OCI-LY7 (cell line): ENCODE measurements at regions not wholly inside any gene's neighbourhood (a gene's known extent, or its start where the extent isn't known, plus 50 kb on each side); places are given as distances from the start of the nearest gene placed in this dataset.

Source experiments
- BruUV-seq: library from RNA; stranded (reverse); fragments of 400-500 nt; replicated peaks from 2 replicates; lab custom pipeline; 2021; lab: Mats Ljungman, UMichigan
- CTCF ChIA-PET: fragments of 300-600 bp; sonication (Branson Sonifier 250); formaldehyde crosslinking; loops from one replicate; lab custom pipeline; 2022; ENCODE audit warnings: antibody characterized with exemption; ENCODE audit not compliant: unreplicated experiment; lab: Charles Lee
- POLR2A ChIA-PET: fragments of 300-600 bp; sonication (Branson Sonifier 250); formaldehyde crosslinking; loops from one replicate; lab custom pipeline; 2022; ENCODE audit warnings: antibody characterized with exemption; lab: Charles Lee
- DNase-seq: peaks from one replicate; pipeline ENCODE4 v3.0.0-alpha.2; 2015; ENCODE audit warnings: low spot score
- H2AFZ ChIP-seq: fragments of 200-600 bp; sonication (generic), shearing (Covaris generic); 2 replicates; pipeline ENCODE4 v1.6.1; 2014; ENCODE audit warnings: mild to moderate bottlenecking, antibody characterized with exemption, low read length, moderate library complexity
- H3K27ac ChIP-seq: fragments of 200-600 bp; sonication (generic); 2 replicates; pipeline ENCODE4 v1.5.1; 2014; ENCODE audit warnings: mixed run types, low read depth, mild to moderate bottlenecking, moderate library complexity, low read length, inconsistent platforms; ENCODE audit not compliant: poor library complexity, severe bottlenecking
- H3K36me3 ChIP-seq: fragments of 200-600 bp; sonication (generic); 2 replicates; pipeline ENCODE4 v1.6.1; 2014; ENCODE audit warnings: mild to moderate bottlenecking, antibody characterized with exemption, low read length, moderate library complexity, mixed read lengths; ENCODE audit not compliant: insufficient read depth
- H3K4me1 ChIP-seq: fragments of 200-600 bp; sonication (generic); 2 replicates; pipeline ENCODE4 v1.5.1; 2014; ENCODE audit warnings: mild to moderate bottlenecking, low read length; ENCODE audit not compliant: insufficient read depth, poor library complexity, severe bottlenecking
- H3K4me2 ChIP-seq: fragments of 200-600 bp; sonication (generic); 2 replicates; pipeline ENCODE4 v1.6.1; 2014; ENCODE audit warnings: mild to moderate bottlenecking, low read length
- H3K4me3 ChIP-seq: fragments of 200-600 bp; sonication (generic); 2 replicates; pipeline ENCODE4 v1.5.1; 2014; ENCODE audit warnings: mild to moderate bottlenecking, low read depth, low read length; ENCODE audit not compliant: poor library complexity, severe bottlenecking
- H3K79me2 ChIP-seq: fragments of 200-600 bp; sonication (generic); 2 replicates; pipeline ENCODE4 v1.6.1; 2016; ENCODE audit warnings: low read depth, mild to moderate bottlenecking, low read length, moderate library complexity, mixed read lengths; ENCODE audit not compliant: insufficient read depth
- H3K9me2 ChIP-seq: fragments of 200-600 bp; sonication (generic); 2 replicates; pipeline ENCODE4 v1.6.1; 2016; ENCODE audit warnings: mild to moderate bottlenecking, low read length, mixed read lengths; ENCODE audit not compliant: insufficient read depth
- H3K9me3 ChIP-seq: fragments of 200-600 bp; sonication (generic); 2 replicates; pipeline ENCODE4 v1.6.1; 2014; ENCODE audit warnings: mild to moderate bottlenecking, mixed run types, low read length, mixed read lengths
- H4K20me1 ChIP-seq: fragments of 200-600 bp; sonication (generic); 2 replicates; pipeline ENCODE4 v1.6.1; 2014; ENCODE audit warnings: mild to moderate bottlenecking, antibody characterized with exemption, low read length, moderate library complexity, mixed read lengths; ENCODE audit not compliant: insufficient read depth
- CTCF ChIP-seq: fragments of 200-600 bp; sonication (generic); conservative IDR thresholded peaks from 2 replicates; pipeline ENCODE4 v1.5.1; 2014; ENCODE audit warnings: mild to moderate bottlenecking, antibody characterized with exemption, low read length, moderate library complexity, mixed read lengths
- EZH2phosphoT487 ChIP-seq: fragments of 200-600 bp; sonication (generic); IDR thresholded peaks from 2 replicates; pipeline ENCODE4 v1.6.1; 2018; ENCODE audit warnings: low read depth, borderline replicate concordance, mild to moderate bottlenecking, mixed run types, antibody characterized with exemption, low read length, moderate library complexity, mixed read lengths
- intact Hi-C: fragments of 100-400 bp; cut with micrococcal nuclease; formaldehyde crosslinking; loops from one replicate; pipeline ENCODE4 v1.10.0; 2022; ENCODE audit not compliant: unreplicated experiment

GRCh38 chr10:112087953-112088456 lies 95.6 kb downstream of the GPAM start:
- no peak overlapping the region for H3K27ac ChIP-seq
- no peaks in the 10 kb centered on the region for H3K9me2 ChIP-seq
- CTCF ChIA-PET, result no interaction called here
- no peak for TF ChIP-seq EZH2phosphoT487
- no peak for TF ChIP-seq CTCF
- H3K9me3 ChIP-seq, result no peaks in the 10 kb centered on the region
- no peak overlapping the region for H3K4me2 ChIP-seq
- no peaks in the 10 kb centered on the region for H3K79me2 ChIP-seq
- no peaks in the 10 kb centered on the region for H3K4me1 ChIP-seq
- POLR2A ChIA-PET, result no interaction called here
- no peak overlapping the region for H2AFZ ChIP-seq
- intact Hi-C loops, result no loop called here
- DNase-seq, result no peak
- no peak overlapping the region for H3K4me3 ChIP-seq
- no peaks in the 10 kb centered on the region for H3K36me3 ChIP-seq
- no TSS peak for BruUV-seq
- no peaks in the 10 kb centered on the region for H4K20me1 ChIP-seq

DNA sequence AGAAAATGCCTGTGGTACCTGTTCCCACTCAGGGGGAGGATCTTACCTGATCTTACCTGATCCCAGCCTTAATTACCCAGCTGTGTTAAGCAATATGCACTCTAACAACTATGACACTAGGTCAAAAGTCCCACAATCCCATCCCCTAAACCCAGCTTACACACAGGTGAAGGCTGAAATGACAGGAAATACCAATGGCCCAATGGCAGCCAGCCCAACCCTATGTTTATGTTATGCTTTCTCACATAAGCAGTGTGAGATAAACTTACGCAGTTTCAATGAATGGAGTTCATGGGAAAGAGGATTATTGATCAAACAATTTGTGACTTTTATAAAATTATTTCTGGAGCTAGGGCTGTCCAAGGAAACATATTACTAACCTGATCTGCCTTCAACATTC lies 91.9 kb downstream of the GPAM start:
- Histone ChIP-seq H3K4me2 (no peak overlapping the region), H3K9me2 (no peaks in the 10 kb centered on the region), H3K9me3 (no peaks in the 10 kb centered on the region), H3K36me3 (no peaks in the 10 kb centered on the region), H2AFZ (no peak overlapping the region), H3K79me2 (no peaks in the 10 kb centered on the region), H3K4me1 (no peaks in the 10 kb centered on the region), H3K27ac (no peak overlapping the region), H4K20me1 (no peaks in the 10 kb centered on the region), H3K4me3 (no peak overlapping the region)
- DNase-seq, result no peak
- no TSS peak for BruUV-seq
- ChIA-PET POLR2A (no interaction called here), CTCF (no interaction called here)
- intact Hi-C loops, result no loop called here
- TF ChIP-seq EZH2phosphoT487 (no peak), CTCF (no peak)

DNA sequence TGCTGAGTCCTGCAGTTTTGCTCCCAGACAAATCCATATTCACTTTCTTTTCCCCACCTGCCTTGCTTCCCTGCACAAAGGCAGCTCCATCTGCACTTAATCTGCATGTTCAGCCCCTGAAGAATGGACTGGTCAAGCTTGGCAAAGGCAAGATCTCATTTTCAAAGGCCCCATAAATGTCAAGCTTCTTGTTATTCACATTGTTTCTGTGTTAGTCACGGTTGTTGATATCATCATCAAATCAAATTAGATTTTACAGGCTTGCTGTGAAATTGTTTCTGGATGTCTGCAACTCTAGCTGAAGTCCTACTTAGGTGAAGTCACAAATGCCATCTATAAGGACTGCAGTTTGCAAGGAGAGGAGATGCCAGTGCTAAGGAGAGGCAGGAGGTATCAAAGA lies 91.0 kb downstream of the GPAM start:
- Histone ChIP-seq H3K9me2 (no peaks in the 10 kb centered on the region), H4K20me1 (no peaks in the 10 kb centered on the region), H3K4me2 (no peak overlapping the region), H3K4me1 (no peaks in the 10 kb centered on the region), H3K27ac (no peak overlapping the region), H3K9me3 (no peaks in the 10 kb centered on the region), H3K79me2 (no peaks in the 10 kb centered on the region), H2AFZ (no peak overlapping the region), H3K36me3 (no peaks in the 10 kb centered on the region), H3K4me3 (no peak overlapping the region)
- TF ChIP-seq EZH2phosphoT487, result no peak
- no peak for TF ChIP-seq CTCF
- ChIA-PET POLR2A (interaction anchor here (0.5 kb wide), 1 partner anchor 430 kb away, joined by 4 read pairs; no protein-coding TSS in a partner anchor), CTCF (no interaction called here)
- intact Hi-C loops, result no loop called here
- DNase-seq, result no peak
- no TSS peak for BruUV-seq
